ENCODE measurements at regions not wholly inside any gene's neighbourhood (a gene's known extent, or its start where the extent isn't known, plus 50 kb on each side); places are given as distances from the start of the nearest gene placed in this dataset.

GRCh38 chr7:94274828-94275227, 119.9 kb upstream of the COL1A2 start:
- DNase-seq (ENCODE audit: low spot score): no peak

DNA sequence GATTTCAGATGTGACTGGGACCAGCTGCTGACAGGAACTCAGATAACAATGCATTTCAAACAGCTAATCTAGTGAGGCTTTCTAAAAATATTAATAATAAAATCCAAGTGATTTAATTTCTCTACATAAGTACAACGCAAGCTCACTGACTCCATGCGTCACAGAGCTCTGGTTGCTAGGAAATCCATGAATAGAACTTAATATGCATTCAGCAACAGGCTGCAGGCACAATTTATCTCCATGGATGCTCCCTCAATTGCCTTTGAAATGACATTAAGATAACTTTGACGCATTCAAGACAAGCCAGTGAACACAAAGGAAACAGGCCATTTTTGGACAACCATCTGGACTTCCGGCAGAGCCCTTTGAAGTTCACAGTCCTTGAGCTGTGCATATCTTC, 118.7 kb upstream of the COL1A2 start:
- DNase-seq (ENCODE audit: low spot score): no peak

GRCh38 chr7:94276795-94277194, 117.9 kb upstream of the COL1A2 start:
- DNase-seq (ENCODE audit: low spot score): no peak

- no peak for DNase-seq (ENCODE audit: low spot score)
Observed at GRCh38 chr7:94277236-94277635, 117.5 kb upstream of the COL1A2 start.

GRCh38 chr7:94280851-94281250, 113.8 kb upstream of the COL1A2 start:
- no peak for DNase-seq (ENCODE audit: low spot score)

- DNase-seq (ENCODE audit: low spot score): no peak
Observed at GRCh38 chr7:94284104-94284503, 110.6 kb upstream of the COL1A2 start.

- DNase-seq (ENCODE audit: low spot score): no peak
Observed at GRCh38 chr7:94286111-94286510, 108.6 kb upstream of the COL1A2 start.

GRCh38 chr7:94288096-94288495, 106.6 kb upstream of the COL1A2 start:
- DNase-seq (ENCODE audit: low spot score): no peak

GRCh38 chr7:94289071-94289470, 105.6 kb upstream of the COL1A2 start:
- no peak for DNase-seq (ENCODE audit: low spot score)

DNA sequence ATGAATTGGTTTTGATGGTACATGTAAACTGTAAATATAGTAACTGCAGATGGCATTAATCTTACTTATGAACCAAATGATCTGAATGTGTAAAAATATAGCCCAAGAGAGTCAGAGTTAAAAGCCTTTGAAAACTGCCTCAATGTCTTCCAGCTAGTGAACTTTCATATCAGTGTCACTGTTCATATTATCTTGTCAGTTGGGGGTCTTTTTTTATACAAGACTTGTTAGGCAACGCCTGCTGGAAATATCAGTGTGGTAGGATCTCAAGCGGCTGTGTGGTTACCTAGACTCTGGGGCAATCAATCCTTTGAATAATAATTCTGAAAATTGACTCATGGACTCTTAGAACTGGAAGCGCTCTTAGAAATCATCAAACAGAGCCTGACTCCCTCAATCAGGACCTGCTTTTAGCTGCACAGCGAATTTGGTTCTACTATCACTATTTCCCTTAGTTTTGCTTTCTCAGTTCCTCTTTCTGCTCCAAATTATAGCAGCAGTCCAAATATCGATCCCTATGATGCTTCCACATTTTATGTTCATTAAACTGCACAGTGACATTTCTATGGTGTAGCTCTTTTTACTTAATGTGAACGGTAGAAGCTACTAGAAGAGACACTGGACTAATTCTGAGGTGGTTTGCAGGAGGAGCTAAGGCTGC, 100.1 kb upstream of the COL1A2 start:
- DNase-seq (ENCODE audit: low spot score): no peak

DNA sequence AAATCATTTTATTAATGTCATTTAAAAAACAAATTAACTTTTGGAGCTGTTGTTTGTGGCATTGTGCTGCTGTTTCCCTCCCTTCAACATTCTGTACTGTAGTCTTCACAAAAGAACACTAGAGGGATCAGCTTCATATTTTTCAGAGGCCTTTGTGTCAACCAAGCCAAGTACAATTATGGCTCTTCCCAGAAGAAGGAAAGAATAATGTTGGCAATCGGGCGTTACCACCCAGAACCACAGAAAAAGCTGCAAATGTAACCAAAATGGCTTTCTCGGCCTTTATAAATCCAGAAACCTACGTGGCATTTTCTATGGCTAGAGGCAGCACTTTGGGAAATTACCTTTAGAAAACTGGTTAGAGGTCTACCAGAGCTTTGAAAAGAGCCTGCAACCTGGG, 98.8 kb upstream of the COL1A2 start:
- DNase-seq (ENCODE audit: low spot score): no peak

GRCh38 chr7:94296881-94297280, 97.8 kb upstream of the COL1A2 start:
- no peak for DNase-seq (ENCODE audit: low spot score)

DNA sequence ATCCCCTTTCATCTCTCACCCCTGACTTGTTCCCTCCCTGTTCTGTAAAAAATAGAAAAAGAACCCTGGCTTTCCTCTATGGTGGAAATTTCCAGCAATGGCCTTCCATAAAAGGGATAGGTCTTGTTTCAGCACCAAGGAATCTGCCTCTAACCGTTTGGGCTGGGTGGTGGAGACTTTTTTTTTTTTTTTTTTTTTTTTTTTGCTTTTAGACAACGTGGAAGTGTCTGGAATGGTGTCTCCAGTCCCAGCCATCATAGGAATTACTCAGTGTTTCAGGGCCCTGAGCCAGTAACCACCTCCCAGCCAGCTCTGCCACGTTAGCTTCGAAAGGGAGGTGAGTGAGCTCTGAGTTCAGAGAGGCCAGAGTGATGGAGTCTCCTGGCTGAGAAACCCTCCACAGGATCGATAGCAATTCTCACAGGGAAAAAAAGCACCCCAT, 97.3 kb upstream of the COL1A2 start:
- no peak for DNase-seq (ENCODE audit: low spot score)

- DNase-seq (ENCODE audit: low spot score): no peak
Observed at GRCh38 chr7:94298943-94299342, 95.8 kb upstream of the COL1A2 start.

DNA sequence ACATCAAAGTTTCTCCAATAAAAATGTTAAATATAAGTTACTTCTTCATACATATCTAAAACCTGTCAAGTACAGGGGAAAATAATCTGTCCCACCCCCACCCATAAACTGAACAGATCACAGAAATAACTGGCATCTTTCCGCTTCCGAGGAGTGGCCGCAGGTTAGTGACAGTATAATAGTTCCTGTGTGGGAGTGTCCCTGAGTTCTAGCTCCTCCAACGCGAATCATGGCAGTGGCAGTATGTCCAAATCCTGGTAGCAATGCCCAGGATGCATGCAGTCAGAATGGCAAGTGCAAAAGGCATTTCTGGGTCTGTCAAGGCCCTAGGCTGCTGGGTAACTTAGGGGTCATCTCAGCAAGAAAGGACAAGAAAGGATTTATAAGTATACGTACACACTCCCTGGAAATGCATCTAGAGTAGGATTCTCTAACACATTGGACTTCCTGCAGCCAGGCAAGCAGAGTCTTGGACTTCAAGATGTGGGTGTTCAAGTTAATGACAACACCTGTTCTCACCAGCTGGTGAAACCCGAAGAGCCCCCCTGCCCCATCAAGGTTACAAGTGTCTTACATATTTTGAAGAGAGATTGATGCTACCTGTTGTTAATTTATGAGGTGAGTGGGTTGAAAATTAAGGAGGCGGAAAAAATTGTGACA, 94.4 kb upstream of the COL1A2 start:
- DNase-seq (ENCODE audit: low spot score): no peak

- no peak for DNase-seq (ENCODE audit: low spot score)
Observed at GRCh38 chr7:94301024-94301586, 93.6 kb upstream of the COL1A2 start.

DNA sequence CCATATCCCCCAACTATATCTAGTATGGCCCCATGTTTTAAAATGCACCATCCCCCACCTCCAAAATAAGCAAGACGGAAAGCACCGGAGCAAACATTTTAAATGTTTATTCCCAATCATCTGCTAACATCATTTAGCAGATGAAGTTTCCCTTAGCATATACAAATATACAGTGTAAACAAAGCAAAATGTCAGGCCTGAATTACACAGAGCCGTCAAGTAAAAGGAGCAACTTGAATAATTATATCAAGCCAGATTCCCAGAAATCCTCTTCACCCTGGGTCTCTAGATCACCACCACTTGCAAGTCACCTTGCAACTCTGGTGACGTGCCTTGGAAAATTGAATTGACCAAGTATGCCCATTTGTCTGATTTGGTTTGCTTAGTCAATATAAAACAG, 91.6 kb upstream of the COL1A2 start:
- no peak for DNase-seq (ENCODE audit: low spot score)

DNA sequence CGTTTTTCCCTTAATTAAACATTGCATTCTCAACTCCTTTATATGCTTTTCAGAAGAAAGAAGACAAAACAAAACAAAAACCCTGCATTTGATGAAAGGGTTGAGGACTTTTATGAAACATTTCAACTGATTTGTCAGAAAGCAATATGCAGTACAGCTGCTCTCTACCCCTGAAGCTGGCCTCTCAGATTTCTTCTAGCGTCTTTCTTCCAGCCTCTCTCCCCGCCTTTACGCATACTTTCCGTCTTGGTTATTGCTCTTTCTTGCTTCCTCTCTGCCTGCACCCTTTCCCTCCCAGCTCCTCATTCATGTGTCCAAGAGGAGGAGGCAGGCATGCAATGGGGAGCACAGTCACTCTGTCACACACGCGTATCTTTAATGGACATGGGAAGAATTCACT, 91.0 kb upstream of the COL1A2 start:
- no peak for DNase-seq (ENCODE audit: low spot score)

- no peak for DNase-seq (ENCODE audit: low spot score)
Observed at GRCh38 chr7:94304878-94305277, 89.8 kb upstream of the COL1A2 start.

DNA sequence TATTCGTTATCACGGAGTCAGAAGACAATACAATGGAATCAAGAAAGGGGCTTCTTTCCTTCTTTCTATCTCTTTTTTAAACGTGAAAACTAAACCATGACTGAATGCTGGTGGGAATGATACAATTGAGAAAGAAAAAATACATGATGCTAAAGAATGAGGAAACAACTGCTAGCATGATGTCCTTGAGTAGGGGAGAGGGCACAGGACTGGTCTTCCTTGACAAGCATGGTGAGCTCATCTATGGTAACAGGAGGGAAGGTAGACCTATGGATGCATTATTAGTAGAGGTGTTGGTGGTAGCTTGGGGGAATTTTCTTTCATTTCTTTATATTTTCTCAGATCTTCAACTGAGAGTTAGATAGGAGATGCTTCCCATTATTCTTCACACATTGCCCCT, 88.9 kb upstream of the COL1A2 start:
- no peak for DNase-seq (ENCODE audit: low spot score)

- DNase-seq (ENCODE audit: low spot score): no peak
Observed at GRCh38 chr7:94307399-94308048, 87.2 kb upstream of the COL1A2 start.

DNA sequence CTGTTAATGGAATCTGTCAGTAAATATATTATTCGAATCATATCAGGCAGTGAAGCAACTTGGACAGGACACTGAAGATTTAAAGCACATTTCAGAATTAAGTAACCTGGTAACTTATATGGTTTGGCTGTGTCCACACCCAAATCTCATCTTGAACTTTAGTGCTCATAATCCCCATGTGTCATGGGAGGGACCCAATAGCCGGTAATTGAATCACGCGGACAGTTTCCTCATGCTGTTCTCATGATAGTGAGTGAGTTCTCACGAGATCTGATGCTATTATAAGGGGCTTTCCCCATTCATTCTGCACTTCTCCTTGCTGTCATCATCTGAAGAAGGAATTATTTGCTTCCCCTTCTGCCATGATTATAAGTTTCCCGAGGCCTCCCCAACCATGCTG, 83.2 kb upstream of the COL1A2 start:
- DNase-seq (ENCODE audit: low spot score): no peak

DNA sequence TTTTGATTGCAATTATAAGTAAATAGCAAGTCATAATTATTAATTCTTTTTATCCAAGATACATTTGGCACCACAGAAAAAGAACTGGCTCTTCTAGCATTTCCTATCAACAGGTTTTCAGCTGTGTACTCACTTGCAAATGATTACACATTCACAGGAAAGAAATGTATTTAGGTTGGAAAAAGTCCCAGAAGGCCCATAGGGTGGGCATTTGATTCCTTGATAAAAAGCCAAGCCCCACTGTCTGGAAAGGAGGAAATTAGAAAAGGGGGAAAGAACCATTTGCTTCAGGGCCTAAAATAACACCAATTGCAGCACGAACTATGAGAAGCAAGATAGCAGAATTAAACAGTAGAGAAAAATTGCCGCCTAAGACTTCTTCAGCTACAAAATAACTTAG, 80.8 kb upstream of the COL1A2 start:
- DNase-seq (ENCODE audit: low spot score): no peak
